ENCODE measurements at regions not wholly inside any gene's neighbourhood (a gene's known extent, or its start where the extent isn't known, plus 50 kb on each side); places are given as distances from the start of the nearest gene placed in this dataset.

DNA sequence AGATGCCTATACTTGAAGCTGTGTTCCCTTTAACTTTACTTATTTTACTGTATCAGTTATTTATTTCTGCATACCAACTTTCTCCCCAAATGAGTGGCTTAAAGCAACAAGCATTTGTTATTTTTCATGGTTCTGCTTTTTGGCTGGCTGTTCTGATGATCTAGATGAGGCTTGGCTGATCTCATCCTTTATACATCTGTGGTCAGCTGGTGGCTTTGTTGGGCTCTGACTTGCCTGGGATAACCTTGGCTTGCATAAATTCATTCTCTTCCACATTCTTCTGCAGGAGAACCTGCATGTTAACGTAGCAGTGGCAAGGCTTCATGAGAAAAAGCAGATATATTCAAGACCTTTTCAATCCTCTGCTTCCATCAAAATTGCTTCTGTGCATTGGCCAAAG lies 1317.6 kb downstream of the ADGRL3 start:
- H3K4me3 ChIP-seq (ENCODE audit: low read length): no peak overlapping the region
- no peak for TF ChIP-seq EZH2 (optimal IDR thresholded peaks at IDR 0.05; ENCODE audit: low read depth, low read length)
- TF ChIP-seq, protein P1, sequence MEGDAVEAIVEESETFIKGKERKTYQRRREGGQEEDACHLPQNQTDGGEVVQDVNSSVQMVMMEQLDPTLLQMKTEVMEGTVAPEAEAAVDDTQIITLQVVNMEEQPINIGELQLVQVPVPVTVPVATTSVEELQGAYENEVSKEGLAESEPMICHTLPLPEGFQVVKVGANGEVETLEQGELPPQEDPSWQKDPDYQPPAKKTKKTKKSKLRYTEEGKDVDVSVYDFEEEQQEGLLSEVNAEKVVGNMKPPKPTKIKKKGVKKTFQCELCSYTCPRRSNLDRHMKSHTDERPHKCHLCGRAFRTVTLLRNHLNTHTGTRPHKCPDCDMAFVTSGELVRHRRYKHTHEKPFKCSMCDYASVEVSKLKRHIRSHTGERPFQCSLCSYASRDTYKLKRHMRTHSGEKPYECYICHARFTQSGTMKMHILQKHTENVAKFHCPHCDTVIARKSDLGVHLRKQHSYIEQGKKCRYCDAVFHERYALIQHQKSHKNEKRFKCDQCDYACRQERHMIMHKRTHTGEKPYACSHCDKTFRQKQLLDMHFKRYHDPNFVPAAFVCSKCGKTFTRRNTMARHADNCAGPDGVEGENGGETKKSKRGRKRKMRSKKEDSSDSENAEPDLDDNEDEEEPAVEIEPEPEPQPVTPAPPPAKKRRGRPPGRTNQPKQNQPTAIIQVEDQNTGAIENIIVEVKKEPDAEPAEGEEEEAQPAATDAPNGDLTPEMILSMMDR (IDR thresholded peaks at IDR 0.05; ENCODE audit: low read length): no peak
- no peak for TF ChIP-seq EZH2phosphoT487 (IDR thresholded peaks at IDR 0.05; ENCODE audit: low read length)
- H3K4me1 ChIP-seq (ENCODE audit: low read length): no peaks in the 10 kb centered on the region
- DNase-seq: no peak
- H2AFZ ChIP-seq (ENCODE audit: low read length): no peak overlapping the region
- H3K4me2 ChIP-seq (ENCODE audit: low read depth, low read length): no peak overlapping the region
- no peaks in the 10 kb centered on the region for H3K27me3 ChIP-seq (replicated peaks; ENCODE audit: insufficient read depth, low read length)
- H3K36me3 ChIP-seq (replicated peaks; ENCODE audit: insufficient read depth, low read length): no peaks in the 10 kb centered on the region
- no peaks in the 10 kb centered on the region for H3K9me2 ChIP-seq (replicated peaks; ENCODE audit: insufficient read depth, low read length)
- no peak overlapping the region for H3K27ac ChIP-seq (ENCODE audit: low read length)
- H3K9me3 ChIP-seq (replicated peaks; ENCODE audit: insufficient read depth, low read length): no peaks in the 10 kb centered on the region
- H4K20me1 ChIP-seq (ENCODE audit: insufficient read depth, low read length): no peaks in the 10 kb centered on the region
- no peaks in the 10 kb centered on the region for H3F3A ChIP-seq (ENCODE audit: insufficient read depth, low read length)
- no peaks in the 10 kb centered on the region for H3K79me2 ChIP-seq (ENCODE audit: low read length)
- no peak overlapping the region for H3K9ac ChIP-seq (ENCODE audit: low read length)

DNA sequence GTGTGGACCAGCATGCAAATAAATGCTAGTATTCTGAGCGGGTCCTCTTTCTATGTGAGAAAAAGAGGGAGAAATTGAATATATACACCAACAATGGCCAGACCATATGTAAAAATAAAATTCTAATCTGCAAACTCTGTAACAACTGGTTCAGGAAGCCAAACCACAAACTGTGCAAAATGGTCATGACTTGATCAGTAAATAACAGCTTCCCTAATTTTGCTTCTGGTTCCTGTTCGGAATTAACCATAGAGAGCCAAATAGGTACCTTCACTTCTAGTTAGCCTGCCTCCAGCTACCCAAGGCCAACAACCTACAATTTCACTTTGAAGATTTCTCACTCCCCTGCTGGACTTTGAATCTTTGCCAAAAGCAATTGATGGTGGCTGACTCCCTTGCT lies 1313.2 kb downstream of the ADGRL3 start:
- Histone ChIP-seq H3K4me3 (ENCODE audit: low read length) (no peak overlapping the region), H3K4me2 (ENCODE audit: low read depth, low read length) (no peak overlapping the region), H3K9me3 (replicated peaks; ENCODE audit: insufficient read depth, low read length) (no peaks in the 10 kb centered on the region), H3K36me3 (replicated peaks; ENCODE audit: insufficient read depth, low read length) (no peaks in the 10 kb centered on the region), H4K20me1 (ENCODE audit: insufficient read depth, low read length) (no peaks in the 10 kb centered on the region), H3K27me3 (replicated peaks; ENCODE audit: insufficient read depth, low read length) (no peaks in the 10 kb centered on the region), H3K79me2 (ENCODE audit: low read length) (no peaks in the 10 kb centered on the region), H3K27ac (ENCODE audit: low read length) (no peak overlapping the region), H3K9ac (ENCODE audit: low read length) (no peak overlapping the region), H3K9me2 (replicated peaks; ENCODE audit: insufficient read depth, low read length) (no peaks in the 10 kb centered on the region), H3F3A (ENCODE audit: insufficient read depth, low read length) (no peaks in the 10 kb centered on the region), H2AFZ (ENCODE audit: low read length) (no peak overlapping the region), H3K4me1 (ENCODE audit: low read length) (no peaks in the 10 kb centered on the region)
- DNase-seq: no peak
- TF ChIP-seq EZH2phosphoT487 (IDR thresholded peaks at IDR 0.05; ENCODE audit: low read length) (no peak), EZH2 (optimal IDR thresholded peaks at IDR 0.05; ENCODE audit: low read depth, low read length) (no peak)
- TF ChIP-seq, protein P1 (IDR thresholded peaks at IDR 0.05; ENCODE audit: low read length): no peak

DNA sequence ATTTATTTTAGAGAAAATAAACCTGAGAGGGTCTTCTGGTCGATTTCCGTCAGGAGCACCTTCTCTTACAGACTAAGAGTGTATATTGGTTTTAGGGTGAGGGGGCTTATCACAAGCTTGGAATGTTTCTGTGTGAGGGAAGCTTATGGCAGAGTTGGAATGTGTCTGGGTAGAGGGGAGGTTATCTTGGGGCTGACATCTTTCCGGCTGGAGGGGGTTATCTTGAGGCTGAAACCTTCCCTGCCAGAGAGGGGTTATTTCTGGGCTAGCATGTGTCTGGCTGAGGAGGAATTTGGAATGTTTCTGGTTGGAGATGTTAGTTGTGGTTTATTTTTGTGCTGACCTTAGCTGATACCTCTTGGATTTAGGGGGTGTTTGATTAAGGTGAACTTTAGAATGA lies 1312.1 kb downstream of the ADGRL3 start:
- Histone ChIP-seq H3K27me3 (replicated peaks; ENCODE audit: insufficient read depth, low read length) (no peaks in the 10 kb centered on the region), H3K27ac (ENCODE audit: low read length) (no peak overlapping the region), H3K9me2 (replicated peaks; ENCODE audit: insufficient read depth, low read length) (no peaks in the 10 kb centered on the region), H3K36me3 (replicated peaks; ENCODE audit: insufficient read depth, low read length) (no peaks in the 10 kb centered on the region), H3K79me2 (ENCODE audit: low read length) (no peaks in the 10 kb centered on the region), H4K20me1 (ENCODE audit: insufficient read depth, low read length) (no peaks in the 10 kb centered on the region), H3K4me2 (ENCODE audit: low read depth, low read length) (no peak overlapping the region), H3K9ac (ENCODE audit: low read length) (no peak overlapping the region), H3K4me3 (ENCODE audit: low read length) (no peak overlapping the region), H3F3A (ENCODE audit: insufficient read depth, low read length) (no peaks in the 10 kb centered on the region), H3K9me3 (replicated peaks; ENCODE audit: insufficient read depth, low read length) (no peaks in the 10 kb centered on the region), H2AFZ (ENCODE audit: low read length) (no peak overlapping the region), H3K4me1 (ENCODE audit: low read length) (no peaks in the 10 kb centered on the region)
- DNase-seq: no peak
- TF ChIP-seq EZH2phosphoT487 (IDR thresholded peaks at IDR 0.05; ENCODE audit: low read length) (no peak), EZH2 (optimal IDR thresholded peaks at IDR 0.05; ENCODE audit: low read depth, low read length) (no peak)
- TF ChIP-seq, protein P1 (IDR thresholded peaks at IDR 0.05; ENCODE audit: low read length): no peak
